ENCODE measurements at regions not wholly inside any gene's neighbourhood (a gene's known extent, or its start where the extent isn't known, plus 50 kb on each side); places are given as distances from the start of the nearest gene placed in this dataset.

- H3K4me3 ChIP-seq (ENCODE audit: low read depth, low read length): no peak overlapping the region
Observed at GRCh38 chr5:86411596-86411995, 206.1 kb upstream of the COX7C start.

GRCh38 chr5:86427158-86427557 is 190.6 kb upstream of the COX7C start:
- Histone ChIP-seq H3K4me1 (ENCODE audit: control insufficient read depth, insufficient read depth, low read length, unreplicated experiment) (no peaks in the 10 kb centered on the region), H3K27ac (ENCODE audit: low read depth, low read length) (no peak overlapping the region), H3K27me3 (ENCODE audit: insufficient read depth, low read length) (no peaks in the 10 kb centered on the region), H3K79me2 (ENCODE audit: control insufficient read depth, insufficient read depth, low read length, unreplicated experiment) (no peaks in the 10 kb centered on the region), H2AFZ (ENCODE audit: low read length, unreplicated experiment) (no peak overlapping the region), H3K4me3 (ENCODE audit: low read depth, low read length) (no peak overlapping the region), H3K36me3 (ENCODE audit: insufficient read depth, low read length) (no peaks in the 10 kb centered on the region)

More at GRCh38 chr5:86411596-86411995, 206.1 kb upstream of the COX7C start:
- H3K79me2 ChIP-seq (ENCODE audit: control insufficient read depth, insufficient read depth, low read length, unreplicated experiment): no peaks in the 10 kb centered on the region
- H3K27me3 ChIP-seq (ENCODE audit: insufficient read depth, low read length): no peaks in the 10 kb centered on the region
- H3K36me3 ChIP-seq (ENCODE audit: insufficient read depth, low read length): no peaks in the 10 kb centered on the region
- no peaks in the 10 kb centered on the region for H3K4me1 ChIP-seq (ENCODE audit: control insufficient read depth, insufficient read depth, low read length, unreplicated experiment)
- H3K27ac ChIP-seq (ENCODE audit: low read depth, low read length): no peak overlapping the region
- H2AFZ ChIP-seq (ENCODE audit: low read length, unreplicated experiment): no peak overlapping the region

GRCh38 chr5:86439593-86440110 is 178.1 kb upstream of the COX7C start:
- Histone ChIP-seq H3K36me3 (ENCODE audit: insufficient read depth, low read length) (no peaks in the 10 kb centered on the region), H3K4me1 (ENCODE audit: control insufficient read depth, insufficient read depth, low read length, unreplicated experiment) (no peaks in the 10 kb centered on the region), H2AFZ (ENCODE audit: low read length, unreplicated experiment) (no peak overlapping the region), H3K27me3 (ENCODE audit: insufficient read depth, low read length) (no peaks in the 10 kb centered on the region), H3K4me3 (ENCODE audit: low read depth, low read length) (no peak overlapping the region), H3K27ac (ENCODE audit: low read depth, low read length) (no peak overlapping the region), H3K79me2 (ENCODE audit: control insufficient read depth, insufficient read depth, low read length, unreplicated experiment) (no peaks in the 10 kb centered on the region)

- H3K79me2 ChIP-seq (ENCODE audit: control insufficient read depth, insufficient read depth, low read length, unreplicated experiment): no peaks in the 10 kb centered on the region
- H3K36me3 ChIP-seq (ENCODE audit: insufficient read depth, low read length): no peaks in the 10 kb centered on the region
- no peak overlapping the region for H3K4me3 ChIP-seq (ENCODE audit: low read depth, low read length)
- H2AFZ ChIP-seq (ENCODE audit: low read length, unreplicated experiment): no peak overlapping the region
- H3K27me3 ChIP-seq (ENCODE audit: insufficient read depth, low read length): no peaks in the 10 kb centered on the region
- H3K4me1 ChIP-seq (ENCODE audit: control insufficient read depth, insufficient read depth, low read length, unreplicated experiment): no peaks in the 10 kb centered on the region
- H3K27ac ChIP-seq (ENCODE audit: low read depth, low read length): no peak overlapping the region
Observed at GRCh38 chr5:86442036-86442745, 175.6 kb upstream of the COX7C start.

- Histone ChIP-seq H2AFZ (ENCODE audit: low read length, unreplicated experiment) (no peak overlapping the region), H3K4me3 (ENCODE audit: low read depth, low read length) (no peak overlapping the region), H3K36me3 (ENCODE audit: insufficient read depth, low read length) (no peaks in the 10 kb centered on the region), H3K4me1 (ENCODE audit: control insufficient read depth, insufficient read depth, low read length, unreplicated experiment) (no peaks in the 10 kb centered on the region), H3K27ac (ENCODE audit: low read depth, low read length) (no peak overlapping the region), H3K79me2 (ENCODE audit: control insufficient read depth, insufficient read depth, low read length, unreplicated experiment) (no peaks in the 10 kb centered on the region), H3K27me3 (ENCODE audit: insufficient read depth, low read length) (no peaks in the 10 kb centered on the region)
Observed at GRCh38 chr5:86447362-86447761, 170.4 kb upstream of the COX7C start.

GRCh38 chr5:86452251-86452650 is 165.5 kb upstream of the COX7C start:
- Histone ChIP-seq H3K4me3 (ENCODE audit: low read depth, low read length) (no peak overlapping the region), H3K79me2 (ENCODE audit: control insufficient read depth, insufficient read depth, low read length, unreplicated experiment) (no peaks in the 10 kb centered on the region), H3K27ac (ENCODE audit: low read depth, low read length) (no peak overlapping the region), H3K36me3 (ENCODE audit: insufficient read depth, low read length) (no peaks in the 10 kb centered on the region), H2AFZ (ENCODE audit: low read length, unreplicated experiment) (no peak overlapping the region), H3K4me1 (ENCODE audit: control insufficient read depth, insufficient read depth, low read length, unreplicated experiment) (no peaks in the 10 kb centered on the region), H3K27me3 (ENCODE audit: insufficient read depth, low read length) (no peaks in the 10 kb centered on the region)

GRCh38 chr5:86460519-86460918 is 157.2 kb upstream of the COX7C start:
- Histone ChIP-seq H2AFZ (ENCODE audit: low read length, unreplicated experiment) (no peak overlapping the region), H3K4me1 (ENCODE audit: control insufficient read depth, insufficient read depth, low read length, unreplicated experiment) (no peaks in the 10 kb centered on the region), H3K27ac (ENCODE audit: low read depth, low read length) (no peak overlapping the region), H3K36me3 (ENCODE audit: insufficient read depth, low read length) (no peaks in the 10 kb centered on the region), H3K4me3 (ENCODE audit: low read depth, low read length) (no peak overlapping the region), H3K27me3 (ENCODE audit: insufficient read depth, low read length) (no peaks in the 10 kb centered on the region), H3K79me2 (ENCODE audit: control insufficient read depth, insufficient read depth, low read length, unreplicated experiment) (no peaks in the 10 kb centered on the region)

- H3K4me3 ChIP-seq (ENCODE audit: low read depth, low read length): no peak overlapping the region
- H3K27ac ChIP-seq (ENCODE audit: low read depth, low read length): no peak overlapping the region
- no peaks in the 10 kb centered on the region for H3K4me1 ChIP-seq (ENCODE audit: control insufficient read depth, insufficient read depth, low read length, unreplicated experiment)
- no peaks in the 10 kb centered on the region for H3K27me3 ChIP-seq (ENCODE audit: insufficient read depth, low read length)
- H3K79me2 ChIP-seq (ENCODE audit: control insufficient read depth, insufficient read depth, low read length, unreplicated experiment): no peaks in the 10 kb centered on the region
- no peaks in the 10 kb centered on the region for H3K36me3 ChIP-seq (ENCODE audit: insufficient read depth, low read length)
- no peak overlapping the region for H2AFZ ChIP-seq (ENCODE audit: low read length, unreplicated experiment)
Observed at GRCh38 chr5:86461169-86461956, 156.4 kb upstream of the COX7C start.

- no peaks in the 10 kb centered on the region for H3K36me3 ChIP-seq (ENCODE audit: insufficient read depth, low read length)
- H3K27ac ChIP-seq (ENCODE audit: low read depth, low read length): no peak overlapping the region
- H3K4me1 ChIP-seq (ENCODE audit: control insufficient read depth, insufficient read depth, low read length, unreplicated experiment): no peaks in the 10 kb centered on the region
- H3K79me2 ChIP-seq (ENCODE audit: control insufficient read depth, insufficient read depth, low read length, unreplicated experiment): no peaks in the 10 kb centered on the region
- no peak overlapping the region for H3K4me3 ChIP-seq (ENCODE audit: low read depth, low read length)
- H3K27me3 ChIP-seq (ENCODE audit: insufficient read depth, low read length): no peaks in the 10 kb centered on the region
- no peak overlapping the region for H2AFZ ChIP-seq (ENCODE audit: low read length, unreplicated experiment)
Observed at GRCh38 chr5:86463339-86463738, 154.4 kb upstream of the COX7C start.

- Histone ChIP-seq H3K79me2 (ENCODE audit: control insufficient read depth, insufficient read depth, low read length, unreplicated experiment) (no peaks in the 10 kb centered on the region), H3K27ac (ENCODE audit: low read depth, low read length) (no peak overlapping the region), H3K4me3 (ENCODE audit: low read depth, low read length) (no peak overlapping the region), H3K36me3 (ENCODE audit: insufficient read depth, low read length) (no peaks in the 10 kb centered on the region), H2AFZ (ENCODE audit: low read length, unreplicated experiment) (no peak overlapping the region), H3K27me3 (ENCODE audit: insufficient read depth, low read length) (no peaks in the 10 kb centered on the region), H3K4me1 (ENCODE audit: control insufficient read depth, insufficient read depth, low read length, unreplicated experiment) (no peaks in the 10 kb centered on the region)
Observed at GRCh38 chr5:86465052-86465838, 152.5 kb upstream of the COX7C start.
